ENCODE measurements at regions not wholly inside any gene's neighbourhood (a gene's known extent, or its start where the extent isn't known, plus 50 kb on each side); places are given as distances from the start of the nearest gene placed in this dataset.

- no peak for TF ChIP-seq EGR1 (IDR thresholded peaks at IDR 0.05)
- TF ChIP-seq EP300 (IDR thresholded peaks at IDR 0.05; ENCODE audit: borderline replicate concordance), result no peak
- no peak for TF ChIP-seq REST (IDR thresholded peaks at IDR 0.05; ENCODE audit: low read depth)
- TF ChIP-seq CEBPB (IDR thresholded peaks at IDR 0.05), result no peak
These were observed 70.6 kb upstream of the SEPTIN5 start for GRCh38 chr22:19643448-19644313.
